ENCODE measurements at regions not wholly inside any gene's neighbourhood (a gene's known extent, or its start where the extent isn't known, plus 50 kb on each side); places are given as distances from the start of the nearest gene placed in this dataset.

DNA sequence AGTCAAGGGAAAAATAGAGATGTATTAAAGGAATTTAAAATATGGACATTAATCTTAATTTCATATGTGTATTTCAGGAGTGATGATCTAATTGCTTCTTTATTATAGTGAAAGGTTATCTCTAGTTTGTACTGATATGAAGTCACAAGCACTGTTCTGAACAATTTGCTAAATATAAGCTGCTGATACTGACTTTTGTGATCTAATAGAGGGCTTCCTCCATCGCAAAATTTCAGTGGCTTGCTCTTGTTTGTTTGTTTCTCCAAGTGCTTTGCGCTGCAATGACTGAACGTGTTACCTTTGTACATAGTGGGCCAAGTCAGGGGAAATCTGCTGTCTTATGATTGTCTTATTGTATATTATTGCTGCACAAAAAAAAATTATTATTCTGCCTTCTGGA lies 307.0 kb downstream of the KCNJ2 start:
- Histone ChIP-seq H3K36me3 (ENCODE audit: control insufficient read depth, insufficient read depth, low read length) (no peaks in the 10 kb centered on the region), H3K4me3 (ENCODE audit: insufficient read depth, low read depth, low read length) (no peak overlapping the region), H3K27ac (ENCODE audit: insufficient read depth, low read length) (no peak overlapping the region), H3K79me1 (ENCODE audit: low read depth in 1 of 2, low read length in 2 of 2) (no peaks in the 10 kb centered on the region), H3K9me1 (ENCODE audit: insufficient read depth, low read length) (no peaks in the 10 kb centered on the region; the same call in 1 of the 2 replicates), H2AFZ (replicated peaks; ENCODE audit: low read length, poor library complexity) (no peak overlapping the region), H2BK120ac (ENCODE audit: low read depth, low read length) (no peak overlapping the region), H2BK15ac (ENCODE audit: low read depth, low read length) (no peak overlapping the region), H3K56ac (ENCODE audit: extremely low read depth, insufficient read depth, low read length) (no peak overlapping the region), H4K8ac (ENCODE audit: low read depth in 2 of 2, low read length in 2 of 2) (no peak overlapping the region), H3K9me3 (ENCODE audit: control insufficient read depth, insufficient read depth, low read length) (no peaks in the 10 kb centered on the region), H3K14ac (replicated peaks; ENCODE audit: low read depth, low read length) (no peak overlapping the region), H3K18ac (ENCODE audit: low read depth, low read length) (no peak overlapping the region), H4K91ac (ENCODE audit: insufficient read depth, low read depth, low read length) (no peak overlapping the region), H4K20me1 (ENCODE audit: insufficient read depth, low read length) (no peaks in the 10 kb centered on the region), H3K9ac (ENCODE audit: low read depth, low read length) (no peak overlapping the region), H2AK9ac (replicated peaks; ENCODE audit: low read depth, low read length, poor library complexity) (no peak overlapping the region), H2AK5ac (ENCODE audit: low read depth, low read length) (no peak overlapping the region), H3K4me2 (ENCODE audit: low read depth, low read length) (no peak overlapping the region), H4K5ac (ENCODE audit: low read depth, low read length) (no peak overlapping the region), H3K23ac (ENCODE audit: low read depth, low read length) (no peak overlapping the region), H3K27me3 (ENCODE audit: control insufficient read depth, insufficient read depth, low read length) (no peaks in the 10 kb centered on the region), H3K4ac (ENCODE audit: low read depth, low read length) (no peak overlapping the region), H2BK20ac (ENCODE audit: low read depth, low read length) (no peak overlapping the region), H2BK5ac (ENCODE audit: low read depth, low read length, poor library complexity, severe bottlenecking) (no peak overlapping the region), H3K4me1 (ENCODE audit: control insufficient read depth, insufficient read depth, low read length) (no peaks in the 10 kb centered on the region)
- ChIA-PET CTCF (no interaction called here), POLR2A (ENCODE audit: unreplicated experiment) (no interaction called here)
- in situ Hi-C loops (cut with MboI; ENCODE audit: low sequenced_read_pairs) (no loop called here), dilution Hi-C loops (cut with HindIII; ENCODE audit: low sequenced_read_pairs, unreplicated experiment) (no loop called here), intact Hi-C loops (cut with micrococcal nuclease) (no loop called here)
- ATAC-seq (ENCODE audit: low read depth), result no peak
- BruUV-seq (replicated peaks), result no TSS peak
- no peak for DNase-seq
- WGBS, 2 experiments (ENCODE audit: extremely low coverage in 2 of 2, insufficient read length in 1 of 2), result no CpG with 5 or more reads among the region's 3 CpGs
- no peak for TF ChIP-seq RFX5 (IDR thresholded peaks at IDR 0.05; ENCODE audit: low read depth, low read length)
- no peak for TF ChIP-seq SMC3 (IDR thresholded peaks at IDR 0.05; ENCODE audit: low read depth, low read length)
- no peak for TF ChIP-seq FOS (IDR thresholded peaks at IDR 0.05; ENCODE audit: low read depth, low read length)
- no peak for TF ChIP-seq MAZ (IDR thresholded peaks at IDR 0.05; ENCODE audit: borderline replicate concordance, low read depth, low read length)
- no peak for TF ChIP-seq RAD21 (IDR thresholded peaks at IDR 0.05; ENCODE audit: low read length)
- no peak for TF ChIP-seq CHD1 (IDR thresholded peaks at IDR 0.05; ENCODE audit: low read depth, low read length)
- TF ChIP-seq, protein P1, sequence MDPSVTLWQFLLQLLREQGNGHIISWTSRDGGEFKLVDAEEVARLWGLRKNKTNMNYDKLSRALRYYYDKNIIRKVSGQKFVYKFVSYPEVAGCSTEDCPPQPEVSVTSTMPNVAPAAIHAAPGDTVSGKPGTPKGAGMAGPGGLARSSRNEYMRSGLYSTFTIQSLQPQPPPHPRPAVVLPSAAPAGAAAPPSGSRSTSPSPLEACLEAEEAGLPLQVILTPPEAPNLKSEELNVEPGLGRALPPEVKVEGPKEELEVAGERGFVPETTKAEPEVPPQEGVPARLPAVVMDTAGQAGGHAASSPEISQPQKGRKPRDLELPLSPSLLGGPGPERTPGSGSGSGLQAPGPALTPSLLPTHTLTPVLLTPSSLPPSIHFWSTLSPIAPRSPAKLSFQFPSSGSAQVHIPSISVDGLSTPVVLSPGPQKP (IDR thresholded peaks at IDR 0.05; ENCODE audit: borderline replicate concordance, low read depth, low read length), result no peak
- no peak for TF ChIP-seq BHLHE40 (IDR thresholded peaks at IDR 0.05; ENCODE audit: low read depth, low read length)
- TF ChIP-seq POLR2A (IDR thresholded peaks at IDR 0.05; ENCODE audit: low read depth, low read length), result no peak
- TF ChIP-seq NFE2L2 (IDR thresholded peaks at IDR 0.05; ENCODE audit: low read depth, low read length), result no peak
- TF ChIP-seq, protein P2, sequence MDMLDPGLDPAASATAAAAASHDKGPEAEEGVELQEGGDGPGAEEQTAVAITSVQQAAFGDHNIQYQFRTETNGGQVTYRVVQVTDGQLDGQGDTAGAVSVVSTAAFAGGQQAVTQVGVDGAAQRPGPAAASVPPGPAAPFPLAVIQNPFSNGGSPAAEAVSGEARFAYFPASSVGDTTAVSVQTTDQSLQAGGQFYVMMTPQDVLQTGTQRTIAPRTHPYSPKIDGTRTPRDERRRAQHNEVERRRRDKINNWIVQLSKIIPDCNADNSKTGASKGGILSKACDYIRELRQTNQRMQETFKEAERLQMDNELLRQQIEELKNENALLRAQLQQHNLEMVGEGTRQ (IDR thresholded peaks at IDR 0.05; ENCODE audit: low read depth, low read length), result no peak
- TF ChIP-seq MXI1 (IDR thresholded peaks at IDR 0.05; ENCODE audit: borderline replicate concordance, low read depth, low read length), result no peak
- TF ChIP-seq CEBPB (IDR thresholded peaks at IDR 0.05; ENCODE audit: low read depth, low read length), result no peak
- TF ChIP-seq MAFK (IDR thresholded peaks at IDR 0.05; ENCODE audit: low read depth, low read length), result no peak
- TF ChIP-seq, protein P3, sequence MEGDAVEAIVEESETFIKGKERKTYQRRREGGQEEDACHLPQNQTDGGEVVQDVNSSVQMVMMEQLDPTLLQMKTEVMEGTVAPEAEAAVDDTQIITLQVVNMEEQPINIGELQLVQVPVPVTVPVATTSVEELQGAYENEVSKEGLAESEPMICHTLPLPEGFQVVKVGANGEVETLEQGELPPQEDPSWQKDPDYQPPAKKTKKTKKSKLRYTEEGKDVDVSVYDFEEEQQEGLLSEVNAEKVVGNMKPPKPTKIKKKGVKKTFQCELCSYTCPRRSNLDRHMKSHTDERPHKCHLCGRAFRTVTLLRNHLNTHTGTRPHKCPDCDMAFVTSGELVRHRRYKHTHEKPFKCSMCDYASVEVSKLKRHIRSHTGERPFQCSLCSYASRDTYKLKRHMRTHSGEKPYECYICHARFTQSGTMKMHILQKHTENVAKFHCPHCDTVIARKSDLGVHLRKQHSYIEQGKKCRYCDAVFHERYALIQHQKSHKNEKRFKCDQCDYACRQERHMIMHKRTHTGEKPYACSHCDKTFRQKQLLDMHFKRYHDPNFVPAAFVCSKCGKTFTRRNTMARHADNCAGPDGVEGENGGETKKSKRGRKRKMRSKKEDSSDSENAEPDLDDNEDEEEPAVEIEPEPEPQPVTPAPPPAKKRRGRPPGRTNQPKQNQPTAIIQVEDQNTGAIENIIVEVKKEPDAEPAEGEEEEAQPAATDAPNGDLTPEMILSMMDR (conservative IDR thresholded peaks at IDR 0.05; ENCODE audit: low read depth, low read length), result no peak
- TF ChIP-seq RCOR1 (IDR thresholded peaks at IDR 0.05; ENCODE audit: insufficient replicate concordance, low read length), result no peak

Measured in IMR-90 (cell line).